ENCODE measurements at regions not wholly inside any gene's neighbourhood (a gene's known extent, or its start where the extent isn't known, plus 50 kb on each side); places are given as distances from the start of the nearest gene placed in this dataset.

GRCh38 chr20:22838001-22838400 is 197.1 kb upstream of the SSTR4 start:
- H3K79me2 ChIP-seq (ENCODE audit: control insufficient read depth, insufficient read depth, low read length) = no peaks in the 10 kb centered on the region
- dilution Hi-C loops (cut with MboI; ENCODE audit: extremely low pct_ligation_motif_present, low sequenced_read_pairs) = no loop called here
- no peak for DNase-seq (ENCODE audit: low read depth, low spot score)
- intact Hi-C loops (cut with micrococcal nuclease) = no loop called here
- no peaks in the 10 kb centered on the region for H4K20me1 ChIP-seq (replicated peaks; ENCODE audit: control insufficient read depth, extremely low read depth, insufficient read depth, low read length)
- no peaks in the 10 kb centered on the region for H3K9me3 ChIP-seq (replicated peaks; ENCODE audit: control insufficient read depth, insufficient read depth, low read length)
- no peak overlapping the region for H3K27ac ChIP-seq (ENCODE audit: insufficient read depth, low read depth, low read length)
- H2AFZ ChIP-seq (ENCODE audit: low read depth, low read length) = no peak overlapping the region
- no peak for TF ChIP-seq EZH2 (IDR thresholded peaks at IDR 0.05; ENCODE audit: borderline replicate concordance, low read depth, low read length, severe bottlenecking)
- no peak for TF ChIP-seq GATA2 (IDR thresholded peaks at IDR 0.05; ENCODE audit: insufficient read depth, insufficient read length, low read depth, low read length)
- TF ChIP-seq MAX (IDR thresholded peaks at IDR 0.05; ENCODE audit: insufficient read depth, insufficient read length) = no peak
- no peak for TF ChIP-seq JUN (IDR thresholded peaks at IDR 0.05; ENCODE audit: borderline replicate concordance, insufficient read depth, insufficient read length, low read depth)
- no peak for TF ChIP-seq MYC (IDR thresholded peaks at IDR 0.05; ENCODE audit: low read depth, low read length)
- TF ChIP-seq FOS (IDR thresholded peaks at IDR 0.05; ENCODE audit: borderline replicate concordance, insufficient read depth, low read length) = no peak
- TF ChIP-seq POLR2A (IDR thresholded peaks at IDR 0.05; ENCODE audit: low read depth, low read length) = no peak
- TF ChIP-seq POLR2AphosphoS5 (IDR thresholded peaks at IDR 0.05; ENCODE audit: insufficient read depth, low read depth, low read length) = no peak
- TF ChIP-seq CTCF (IDR thresholded peaks at IDR 0.05; ENCODE audit: extremely low read depth in 1 of 2, insufficient read depth in 1 of 2, low read depth in 1 of 2, low read length in 2 of 2) = no peak
- no peaks in the 10 kb centered on the region for H3K36me3 ChIP-seq (ENCODE audit: control insufficient read depth in 2 of 2, extremely low read depth in 1 of 2, insufficient read depth in 2 of 2, low read length in 2 of 2)
- BruUV-seq (replicated peaks) = no TSS peak
- CTCF ChIA-PET = interaction anchor here (5.0 kb wide), 1 partner anchor 13 kb away, joined by 27 read pairs; no protein-coding TSS in a partner anchor
- POLR2A ChIA-PET = no interaction called here
- no peak overlapping the region for H3K4me3 ChIP-seq (replicated peaks in 1 of 3; ENCODE audit: insufficient read depth in 1 of 3, low read depth in 1 of 3, low read length in 3 of 3)
- H3K4me1 ChIP-seq (ENCODE audit: control insufficient read depth, extremely low read depth, insufficient read depth, low read length) = no peaks in the 10 kb centered on the region
- H3K4me2 ChIP-seq (ENCODE audit: insufficient read depth, low read length) = no peak overlapping the region
- no peak overlapping the region for H3K9ac ChIP-seq (replicated peaks; ENCODE audit: extremely low read depth, insufficient read depth, low read length)
- H3K27me3 ChIP-seq (ENCODE audit: control insufficient read depth in 2 of 2, insufficient read depth in 2 of 2, low read length in 2 of 2) = peaks cover 2 to 5% of the 10 kb centered on the region in 2 experiments
- FAIRE-seq = no peak
- H3K9me1 ChIP-seq (replicated peaks; ENCODE audit: control insufficient read depth, extremely low read depth, insufficient read depth, low read length) = no peaks in the 10 kb centered on the region

Measured in endothelial cell of umbilical vein (primary cell).